Epithelial cell of proximal tubule (primary cell): ENCODE measurements at regions not wholly inside any gene's neighbourhood (a gene's known extent, or its start where the extent isn't known, plus 50 kb on each side); places are given as distances from the start of the nearest gene placed in this dataset.

ENCODE experiments used
- DNase-seq: peaks from one replicate; pipeline ENCODE4 v3.0.0-alpha.2; 2011; ENCODE audit warnings: low read depth
- H3K4me3 ChIP-seq: 2 replicates; pipeline ENCODE4 v1.5.1; 2011; ENCODE audit warnings: low read depth, mild to moderate bottlenecking, low read length
- TF ChIP-seq, protein P1 (sequence below): conservative IDR thresholded peaks from 2 replicates; pipeline ENCODE4 v1.5.1; 2012; ENCODE audit warnings: low read depth, mild to moderate bottlenecking, low read length

DNA sequence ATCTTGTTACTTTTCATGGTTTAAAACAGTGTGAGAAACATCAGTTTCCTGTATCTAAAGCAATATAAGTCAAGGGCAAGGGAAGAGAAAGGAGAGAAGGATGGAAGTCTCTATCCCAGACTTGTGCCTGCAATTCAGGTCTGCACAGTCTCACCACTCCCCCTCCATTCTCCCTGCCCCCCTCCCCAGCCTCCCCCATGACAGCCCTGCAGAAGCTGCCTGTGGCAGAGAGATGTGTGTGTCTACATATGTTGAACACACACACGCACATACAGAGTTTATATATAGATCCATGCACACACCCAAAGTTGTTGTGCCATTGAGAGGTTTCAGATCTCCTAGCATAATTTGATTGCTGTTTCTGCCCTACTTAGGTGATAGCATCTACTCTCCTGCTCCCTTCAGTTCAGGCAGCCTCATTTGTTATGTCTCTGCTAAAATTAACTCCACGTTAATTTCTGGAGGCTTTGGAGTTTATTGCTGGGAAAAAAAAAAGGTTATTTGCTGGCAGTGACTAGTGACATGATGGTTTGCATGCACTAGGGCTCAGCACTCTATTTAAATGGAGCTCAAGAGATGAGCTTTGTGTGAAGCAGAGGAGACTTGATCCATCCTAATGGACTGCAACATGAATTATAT, 124.9 kb upstream of the SMYD2 start:
- no peak for DNase-seq
- TF ChIP-seq, protein P1, sequence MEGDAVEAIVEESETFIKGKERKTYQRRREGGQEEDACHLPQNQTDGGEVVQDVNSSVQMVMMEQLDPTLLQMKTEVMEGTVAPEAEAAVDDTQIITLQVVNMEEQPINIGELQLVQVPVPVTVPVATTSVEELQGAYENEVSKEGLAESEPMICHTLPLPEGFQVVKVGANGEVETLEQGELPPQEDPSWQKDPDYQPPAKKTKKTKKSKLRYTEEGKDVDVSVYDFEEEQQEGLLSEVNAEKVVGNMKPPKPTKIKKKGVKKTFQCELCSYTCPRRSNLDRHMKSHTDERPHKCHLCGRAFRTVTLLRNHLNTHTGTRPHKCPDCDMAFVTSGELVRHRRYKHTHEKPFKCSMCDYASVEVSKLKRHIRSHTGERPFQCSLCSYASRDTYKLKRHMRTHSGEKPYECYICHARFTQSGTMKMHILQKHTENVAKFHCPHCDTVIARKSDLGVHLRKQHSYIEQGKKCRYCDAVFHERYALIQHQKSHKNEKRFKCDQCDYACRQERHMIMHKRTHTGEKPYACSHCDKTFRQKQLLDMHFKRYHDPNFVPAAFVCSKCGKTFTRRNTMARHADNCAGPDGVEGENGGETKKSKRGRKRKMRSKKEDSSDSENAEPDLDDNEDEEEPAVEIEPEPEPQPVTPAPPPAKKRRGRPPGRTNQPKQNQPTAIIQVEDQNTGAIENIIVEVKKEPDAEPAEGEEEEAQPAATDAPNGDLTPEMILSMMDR, result no peak
- H3K4me3 ChIP-seq, result no peak overlapping the region

DNA sequence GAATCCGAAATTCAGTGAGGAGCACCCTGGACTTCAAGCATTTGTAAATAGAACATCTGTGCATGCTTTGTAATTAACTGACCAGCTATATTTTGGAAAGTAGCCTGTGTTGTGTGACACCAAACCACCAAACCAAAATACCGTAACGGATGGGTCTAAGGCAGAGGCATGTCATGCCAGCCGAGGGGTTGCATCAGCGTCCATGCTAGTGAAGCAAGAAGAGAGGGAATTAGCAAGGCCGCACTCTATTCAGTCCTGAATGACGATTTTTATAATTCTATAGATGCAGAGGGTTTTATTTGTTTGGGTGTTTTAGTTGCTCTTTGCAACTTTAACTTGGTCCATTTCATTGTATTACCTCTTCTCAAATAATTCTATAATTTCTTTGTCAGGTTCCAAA, 116.8 kb upstream of the SMYD2 start:
- no peak overlapping the region for H3K4me3 ChIP-seq
- TF ChIP-seq, protein P1, result no peak
- no peak for DNase-seq

DNA sequence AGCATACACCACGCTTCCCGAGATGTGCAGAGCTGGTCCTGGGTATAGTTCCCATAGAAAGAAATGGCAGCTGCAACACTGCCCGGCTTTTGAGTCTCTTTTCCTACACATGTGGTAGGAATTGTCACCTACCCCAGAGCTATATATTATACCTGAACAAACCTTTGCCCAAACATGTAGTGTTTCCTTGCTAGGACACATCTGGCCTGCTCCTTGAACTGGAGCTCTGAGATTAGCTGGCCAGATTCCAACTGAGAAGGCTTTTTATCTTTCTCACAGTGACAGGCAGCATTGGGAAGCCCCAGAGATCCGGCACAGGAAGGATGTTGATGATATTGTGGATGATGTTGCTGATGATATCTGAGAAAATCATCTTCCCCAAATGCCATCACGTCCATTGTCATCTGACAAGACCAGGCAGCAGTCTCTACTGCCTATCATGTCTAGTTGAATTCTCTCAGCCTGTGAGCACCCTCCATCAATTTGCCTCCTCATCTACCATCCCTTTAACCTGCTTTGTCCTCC, 115.0 kb upstream of the SMYD2 start:
- no peak overlapping the region for H3K4me3 ChIP-seq
- TF ChIP-seq, protein P1, result no peak
- DNase-seq, result no peak

DNA sequence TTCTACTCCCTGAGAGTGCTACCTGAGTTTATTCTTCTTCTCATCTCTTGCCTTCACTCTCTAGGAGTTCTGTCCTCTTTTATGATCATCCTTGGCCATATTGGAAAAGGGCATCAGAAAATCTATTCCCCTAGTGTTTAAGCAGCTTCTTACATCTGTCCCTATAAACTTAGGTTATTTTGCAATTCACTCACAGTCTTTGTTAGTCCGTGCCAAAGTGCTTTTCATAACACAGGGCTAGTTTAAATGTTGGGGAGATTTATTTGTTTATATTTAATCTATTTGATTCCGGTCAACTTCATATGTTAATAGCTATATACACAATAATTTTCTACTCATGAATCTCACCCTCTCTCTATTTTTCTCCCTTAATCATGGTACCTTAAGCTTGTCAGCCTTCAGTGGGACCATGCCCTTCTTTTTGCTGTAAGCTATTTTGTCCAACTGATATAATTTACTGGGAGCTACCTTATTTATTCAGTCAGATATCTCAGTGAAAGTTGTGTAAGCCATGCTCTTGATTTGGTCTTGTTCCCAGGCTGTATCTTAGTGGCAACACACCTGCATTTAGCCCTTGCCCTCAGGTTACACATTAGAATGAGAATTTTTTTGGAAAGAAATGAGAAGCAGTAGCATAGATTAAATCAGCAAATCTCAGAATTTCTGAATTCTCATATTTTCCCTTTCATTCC, 106.3 kb upstream of the SMYD2 start:
- no peak overlapping the region for H3K4me3 ChIP-seq
- TF ChIP-seq, protein P1, result no peak
- DNase-seq, result no peak

DNA sequence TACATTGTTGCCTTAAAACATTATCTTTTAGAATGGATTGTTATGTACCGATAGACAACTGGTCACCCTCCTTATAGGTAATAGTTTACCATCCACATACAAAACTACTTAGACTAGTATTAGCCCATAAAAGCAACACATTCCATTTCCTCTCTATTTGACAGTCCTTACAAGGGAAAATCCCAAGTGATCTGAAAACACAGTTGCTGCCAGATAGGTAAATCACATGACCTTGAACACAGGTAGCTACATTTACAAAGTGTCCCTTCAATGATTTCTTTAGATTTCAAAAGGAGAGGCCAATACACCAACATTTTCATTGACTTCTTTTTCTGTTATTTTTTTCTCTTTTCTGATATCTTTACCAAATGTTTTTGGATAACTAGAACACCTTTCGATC, 102.9 kb upstream of the SMYD2 start:
- TF ChIP-seq, protein P1, result no peak
- no peak for DNase-seq
- no peak overlapping the region for H3K4me3 ChIP-seq

DNA sequence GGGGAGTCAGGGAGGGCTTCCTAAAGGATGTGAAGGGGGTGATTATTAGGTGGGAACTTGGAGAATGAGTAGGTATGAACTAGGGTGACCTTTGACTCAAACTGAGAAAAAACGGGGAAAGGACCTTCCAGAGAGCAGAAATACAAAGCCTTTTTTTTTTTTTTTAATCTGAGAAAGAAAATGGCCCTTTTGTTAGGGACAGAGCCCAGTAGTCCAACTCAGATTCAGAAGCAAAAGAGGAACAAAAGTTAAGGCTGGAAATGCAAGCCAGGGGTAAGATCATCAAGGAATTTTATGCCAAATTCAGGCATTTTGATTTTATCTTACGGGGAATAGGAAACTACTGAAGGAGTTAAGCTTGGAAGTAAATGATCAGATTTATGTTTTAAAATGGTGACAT, 96.0 kb upstream of the SMYD2 start:
- DNase-seq, result no peak
- no peak overlapping the region for H3K4me3 ChIP-seq
- TF ChIP-seq, protein P1, result no peak
